ENCODE measurements at regions not wholly inside any gene's neighbourhood (a gene's known extent, or its start where the extent isn't known, plus 50 kb on each side); places are given as distances from the start of the nearest gene placed in this dataset.

DNA sequence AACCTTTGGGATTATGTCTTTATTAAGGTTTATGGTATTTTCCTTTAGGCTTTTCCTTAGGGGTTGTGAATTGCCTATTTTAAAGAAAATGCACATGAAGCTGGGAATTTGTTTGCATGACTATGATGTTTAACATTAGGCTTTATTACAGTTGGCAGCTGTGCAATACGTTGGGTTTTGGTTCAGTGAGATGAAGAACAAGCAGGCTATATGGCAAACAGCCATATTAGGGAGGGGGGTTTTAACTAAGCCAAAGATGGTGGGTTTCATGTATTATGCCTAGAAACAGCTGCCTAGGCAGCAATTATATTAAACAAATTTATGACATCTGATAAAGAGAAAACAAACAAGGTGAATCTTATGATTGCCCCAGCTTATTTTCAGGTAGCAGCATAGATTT lies 880.8 kb downstream of the FAM181B start:
- no peak for DNase-seq (ENCODE audit: low spot score)
- TF ChIP-seq, protein P1, sequence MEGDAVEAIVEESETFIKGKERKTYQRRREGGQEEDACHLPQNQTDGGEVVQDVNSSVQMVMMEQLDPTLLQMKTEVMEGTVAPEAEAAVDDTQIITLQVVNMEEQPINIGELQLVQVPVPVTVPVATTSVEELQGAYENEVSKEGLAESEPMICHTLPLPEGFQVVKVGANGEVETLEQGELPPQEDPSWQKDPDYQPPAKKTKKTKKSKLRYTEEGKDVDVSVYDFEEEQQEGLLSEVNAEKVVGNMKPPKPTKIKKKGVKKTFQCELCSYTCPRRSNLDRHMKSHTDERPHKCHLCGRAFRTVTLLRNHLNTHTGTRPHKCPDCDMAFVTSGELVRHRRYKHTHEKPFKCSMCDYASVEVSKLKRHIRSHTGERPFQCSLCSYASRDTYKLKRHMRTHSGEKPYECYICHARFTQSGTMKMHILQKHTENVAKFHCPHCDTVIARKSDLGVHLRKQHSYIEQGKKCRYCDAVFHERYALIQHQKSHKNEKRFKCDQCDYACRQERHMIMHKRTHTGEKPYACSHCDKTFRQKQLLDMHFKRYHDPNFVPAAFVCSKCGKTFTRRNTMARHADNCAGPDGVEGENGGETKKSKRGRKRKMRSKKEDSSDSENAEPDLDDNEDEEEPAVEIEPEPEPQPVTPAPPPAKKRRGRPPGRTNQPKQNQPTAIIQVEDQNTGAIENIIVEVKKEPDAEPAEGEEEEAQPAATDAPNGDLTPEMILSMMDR (IDR thresholded peaks at IDR 0.05) = no peak
- no peak overlapping the region for H3K27ac ChIP-seq
- H3K4me3 ChIP-seq = no peak overlapping the region

DNA sequence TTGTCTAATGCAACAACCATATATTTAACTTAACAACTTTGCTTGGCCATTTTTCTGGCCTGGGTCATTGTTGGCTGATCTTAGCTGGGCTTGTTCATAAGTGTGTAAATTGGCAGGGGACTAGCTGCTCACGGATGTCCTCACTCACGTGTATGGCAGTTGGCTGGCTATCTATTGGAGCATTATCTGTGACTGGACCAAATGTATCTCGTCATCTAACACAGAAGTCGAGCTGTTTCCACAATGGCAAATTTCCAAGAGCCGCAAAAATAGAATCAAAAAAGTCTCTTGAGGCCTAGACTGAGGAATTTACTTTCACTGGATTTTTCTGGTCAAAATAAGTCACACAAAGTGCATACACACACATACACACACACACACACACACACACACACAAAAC lies 893.3 kb downstream of the FAM181B start:
- TF ChIP-seq, protein P1 (IDR thresholded peaks at IDR 0.05) = no peak
- DNase-seq (ENCODE audit: low spot score) = no peak
- Histone ChIP-seq H3K4me3 (no peak overlapping the region), H3K27ac (no peak overlapping the region)

DNA sequence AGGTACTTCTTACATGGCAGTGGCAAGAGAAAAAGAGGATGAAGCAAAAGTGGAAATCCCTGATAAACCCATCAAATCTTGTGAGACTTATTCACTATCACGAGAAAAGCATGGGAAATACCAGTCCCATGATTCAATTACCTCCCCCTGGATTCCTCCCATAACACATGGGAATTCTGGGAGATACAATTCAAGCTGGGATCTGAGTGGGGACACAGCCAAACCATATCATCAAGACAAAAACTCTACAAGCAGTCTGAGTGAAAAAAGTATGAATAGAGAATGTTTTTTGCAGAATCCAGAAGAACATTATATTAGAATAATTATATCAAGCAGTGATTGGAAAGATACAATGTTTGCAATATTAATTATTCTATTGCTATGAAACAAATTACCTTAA lies 893.7 kb downstream of the FAM181B start:
- TF ChIP-seq, protein P1 (IDR thresholded peaks at IDR 0.05) = no peak

DNA sequence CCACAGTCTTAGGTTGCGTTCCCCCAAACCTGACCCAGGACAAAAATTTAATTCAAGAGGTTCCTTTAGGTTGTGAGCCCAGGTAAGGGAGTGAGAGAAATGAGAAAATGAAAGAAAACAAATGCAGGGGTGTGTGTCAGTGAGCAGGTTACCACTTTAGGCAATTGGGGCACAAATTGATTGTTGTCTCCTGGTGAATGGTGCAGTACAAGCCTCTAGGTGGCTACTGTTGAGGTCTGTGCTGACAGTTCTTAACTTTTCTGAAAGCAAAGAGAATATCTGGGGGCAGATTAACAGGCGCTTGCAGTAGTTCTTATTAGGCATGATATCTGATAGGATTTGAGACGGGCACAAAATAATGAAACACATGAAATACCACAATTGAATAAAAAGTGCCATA lies 894.6 kb downstream of the FAM181B start:
- Histone ChIP-seq H3K4me3 (no peak overlapping the region), H3K27ac (no peak overlapping the region)
- no peak for DNase-seq (ENCODE audit: low spot score)
- TF ChIP-seq, protein P1 (IDR thresholded peaks at IDR 0.05) = no peak

More for the DNA sequence above, 893.7 kb downstream of the FAM181B start:
- no peak overlapping the region for H3K4me3 ChIP-seq
- no peak overlapping the region for H3K27ac ChIP-seq
- no peak for DNase-seq (ENCODE audit: low spot score)

DNA sequence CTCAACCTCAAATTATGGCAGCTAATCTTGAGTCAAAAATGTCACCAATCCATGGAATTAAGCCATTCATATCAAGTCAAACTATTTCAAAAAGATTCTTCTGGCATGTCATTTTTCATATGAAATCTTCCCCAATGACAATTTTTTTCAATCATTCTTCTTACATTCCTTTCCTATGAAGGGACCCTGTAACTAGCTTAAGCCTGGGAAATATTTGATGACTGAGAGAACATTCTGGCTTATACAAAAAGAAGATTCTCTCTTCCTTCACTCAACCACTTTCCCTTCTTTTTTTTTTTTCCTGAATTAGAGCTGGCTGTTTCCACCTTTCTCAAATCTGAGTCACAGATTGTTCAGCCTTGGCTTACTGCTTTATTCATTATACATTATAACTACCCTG lies 903.7 kb downstream of the FAM181B start:
- Histone ChIP-seq H3K4me3 (no peak overlapping the region), H3K27ac (no peak overlapping the region)
- no peak for DNase-seq (ENCODE audit: low spot score)
- TF ChIP-seq, protein P1 (IDR thresholded peaks at IDR 0.05) = no peak

DNA sequence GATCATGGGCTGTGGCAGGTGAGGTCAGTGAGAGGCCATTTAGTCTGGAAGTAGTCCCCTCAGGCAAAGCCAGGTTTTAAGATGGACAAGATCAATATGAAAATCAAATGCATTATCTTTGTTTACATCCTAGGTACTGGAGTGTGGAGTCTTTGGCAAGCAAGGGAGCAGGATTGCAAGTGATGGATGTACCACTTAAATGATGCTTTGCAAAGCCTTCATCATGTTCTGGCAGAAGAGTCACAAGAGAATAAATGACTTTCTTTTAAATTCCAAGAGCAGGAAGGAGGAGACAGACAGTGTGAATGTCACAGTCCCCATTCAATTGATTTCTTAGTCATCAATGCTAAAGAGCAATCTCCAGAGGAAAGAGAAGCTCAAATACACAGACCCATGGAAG lies 908.3 kb downstream of the FAM181B start:
- DNase-seq (ENCODE audit: low spot score) = no peak
- TF ChIP-seq, protein P1 (IDR thresholded peaks at IDR 0.05) = no peak
- H3K27ac ChIP-seq = no peak overlapping the region
- no peak overlapping the region for H3K4me3 ChIP-seq

DNA sequence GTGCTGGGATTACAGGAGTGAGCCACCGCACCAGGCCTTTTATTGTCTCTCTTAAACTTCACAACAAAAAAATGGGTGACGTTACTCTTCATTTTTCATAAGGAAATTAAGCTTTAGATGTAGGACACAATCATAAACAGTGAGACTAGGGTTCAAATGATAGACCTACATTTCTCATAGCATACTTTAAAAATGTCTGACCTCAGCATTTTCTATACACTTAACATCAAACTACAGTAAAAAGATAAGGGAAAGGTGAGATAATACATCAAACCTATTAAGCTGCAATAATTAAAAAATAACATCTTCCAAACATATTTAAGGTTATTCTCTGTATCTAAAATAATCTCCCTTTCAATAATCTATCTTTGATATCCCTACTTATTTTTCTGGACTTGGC lies 914.2 kb downstream of the FAM181B start:
- TF ChIP-seq, protein P1 (IDR thresholded peaks at IDR 0.05) = no peak
- H3K27ac ChIP-seq = no peak overlapping the region
- no peak for DNase-seq (ENCODE audit: low spot score)
- H3K4me3 ChIP-seq = no peak overlapping the region

All from coronary artery (tissue), 2 donors.